RWPE2 (cell line): ENCODE measurements at regions not wholly inside any gene's neighbourhood (a gene's known extent, or its start where the extent isn't known, plus 50 kb on each side); places are given as distances from the start of the nearest gene placed in this dataset.

Source experiments
- ATAC-seq: fragments of 200-7000 bp; cut with Tn5 transposase; 3 replicates; pipeline ENCODE4 v1.9.1; 2021; ENCODE audit warnings: low read depth
- DNase-seq: peaks from one replicate; pipeline ENCODE4 v3.0.0-alpha.2; 2020; ENCODE audit warnings: low spot score
- H3K27ac ChIP-seq: fragments of 450-650 bp; 2 replicates; pipeline ENCODE4 v1.5.1; 2017; ENCODE audit warnings: mild to moderate bottlenecking; ENCODE audit not compliant: poor library complexity, severe bottlenecking
- H3K27me3 ChIP-seq: fragments of 250-450 bp; sonication (Bioruptor Pico); 2 replicates; pipeline ENCODE4 v1.5.1; 2021; ENCODE audit warnings: mild to moderate bottlenecking, moderate library complexity; ENCODE audit not compliant: insufficient read depth, poor library complexity, severe bottlenecking
- H3K36me3 ChIP-seq: fragments of 250-450 bp; sonication (Bioruptor Pico); 2 replicates; pipeline ENCODE4 v1.5.1; 2020; ENCODE audit warnings: low read depth, mild to moderate bottlenecking, moderate library complexity
- H3K4me1 ChIP-seq: fragments of 250-450 bp; sonication (Bioruptor Pico); 2 replicates; pipeline ENCODE4 v1.5.1; 2021; ENCODE audit warnings: mild to moderate bottlenecking, moderate library complexity; ENCODE audit not compliant: insufficient read depth, poor library complexity, severe bottlenecking
- H3K4me3 ChIP-seq: fragments of 250-450 bp; sonication (Bioruptor Pico); 2 replicates; pipeline ENCODE4 v1.5.1; 2021; ENCODE audit warnings: mild to moderate bottlenecking, moderate library complexity; ENCODE audit not compliant: severe bottlenecking
- H3K9me3 ChIP-seq: fragments of 250-450 bp; sonication (Bioruptor Pico); 2 replicates; pipeline ENCODE4 v1.5.1; 2021; ENCODE audit warnings: mild to moderate bottlenecking, moderate library complexity; ENCODE audit not compliant: severe bottlenecking
- TF ChIP-seq, protein P1 (sequence below): fragments of 450-650 bp; IDR thresholded peaks from one replicate; pipeline ENCODE4 v1.5.1; 2017; ENCODE audit warnings: mild to moderate bottlenecking, moderate library complexity; ENCODE audit not compliant: poor library complexity, severe bottlenecking

DNA sequence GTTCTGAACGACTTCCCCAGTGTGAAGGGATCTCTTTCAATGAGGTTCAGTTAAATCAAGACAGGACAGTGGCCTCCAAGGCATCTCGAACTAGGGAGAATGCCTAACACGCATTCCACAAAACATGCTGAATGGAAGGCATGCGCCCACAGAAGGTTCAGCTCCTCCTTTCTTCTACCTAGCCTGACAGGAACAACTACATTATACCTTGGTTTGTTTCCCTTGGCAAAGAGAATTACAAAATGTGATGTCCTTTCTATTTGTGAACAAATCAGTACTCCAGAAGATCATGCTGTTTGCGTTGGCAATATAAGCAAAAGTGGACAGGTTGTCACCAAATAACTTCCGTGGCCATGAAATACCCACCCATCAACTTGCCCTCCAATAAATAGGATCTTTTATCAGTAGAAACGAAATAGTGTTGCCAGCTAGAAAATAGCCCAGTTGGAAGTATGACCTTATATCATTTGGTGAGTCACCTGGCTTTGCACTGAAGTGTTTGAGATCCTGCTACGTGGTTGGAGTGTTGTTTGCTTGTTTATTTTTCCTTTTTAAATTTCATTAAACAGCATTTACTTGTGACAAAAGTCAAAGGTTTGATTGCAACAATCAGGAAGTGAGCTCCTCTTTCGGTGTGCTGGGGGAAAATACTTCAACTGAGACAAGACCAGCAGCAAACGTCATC lies 117.0 kb upstream of the FAM204A start:
- no peaks in the 10 kb centered on the region for H3K27me3 ChIP-seq
- DNase-seq (no peak), ATAC-seq (no peak)
- H3K4me3 ChIP-seq = no peak overlapping the region
- H3K4me1 ChIP-seq = no peaks in the 10 kb centered on the region
- no peaks in the 10 kb centered on the region for H3K9me3 ChIP-seq
- no peak overlapping the region for H3K27ac ChIP-seq
- TF ChIP-seq, protein P1, sequence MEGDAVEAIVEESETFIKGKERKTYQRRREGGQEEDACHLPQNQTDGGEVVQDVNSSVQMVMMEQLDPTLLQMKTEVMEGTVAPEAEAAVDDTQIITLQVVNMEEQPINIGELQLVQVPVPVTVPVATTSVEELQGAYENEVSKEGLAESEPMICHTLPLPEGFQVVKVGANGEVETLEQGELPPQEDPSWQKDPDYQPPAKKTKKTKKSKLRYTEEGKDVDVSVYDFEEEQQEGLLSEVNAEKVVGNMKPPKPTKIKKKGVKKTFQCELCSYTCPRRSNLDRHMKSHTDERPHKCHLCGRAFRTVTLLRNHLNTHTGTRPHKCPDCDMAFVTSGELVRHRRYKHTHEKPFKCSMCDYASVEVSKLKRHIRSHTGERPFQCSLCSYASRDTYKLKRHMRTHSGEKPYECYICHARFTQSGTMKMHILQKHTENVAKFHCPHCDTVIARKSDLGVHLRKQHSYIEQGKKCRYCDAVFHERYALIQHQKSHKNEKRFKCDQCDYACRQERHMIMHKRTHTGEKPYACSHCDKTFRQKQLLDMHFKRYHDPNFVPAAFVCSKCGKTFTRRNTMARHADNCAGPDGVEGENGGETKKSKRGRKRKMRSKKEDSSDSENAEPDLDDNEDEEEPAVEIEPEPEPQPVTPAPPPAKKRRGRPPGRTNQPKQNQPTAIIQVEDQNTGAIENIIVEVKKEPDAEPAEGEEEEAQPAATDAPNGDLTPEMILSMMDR = no peak
- no peaks in the 10 kb centered on the region for H3K36me3 ChIP-seq

DNA sequence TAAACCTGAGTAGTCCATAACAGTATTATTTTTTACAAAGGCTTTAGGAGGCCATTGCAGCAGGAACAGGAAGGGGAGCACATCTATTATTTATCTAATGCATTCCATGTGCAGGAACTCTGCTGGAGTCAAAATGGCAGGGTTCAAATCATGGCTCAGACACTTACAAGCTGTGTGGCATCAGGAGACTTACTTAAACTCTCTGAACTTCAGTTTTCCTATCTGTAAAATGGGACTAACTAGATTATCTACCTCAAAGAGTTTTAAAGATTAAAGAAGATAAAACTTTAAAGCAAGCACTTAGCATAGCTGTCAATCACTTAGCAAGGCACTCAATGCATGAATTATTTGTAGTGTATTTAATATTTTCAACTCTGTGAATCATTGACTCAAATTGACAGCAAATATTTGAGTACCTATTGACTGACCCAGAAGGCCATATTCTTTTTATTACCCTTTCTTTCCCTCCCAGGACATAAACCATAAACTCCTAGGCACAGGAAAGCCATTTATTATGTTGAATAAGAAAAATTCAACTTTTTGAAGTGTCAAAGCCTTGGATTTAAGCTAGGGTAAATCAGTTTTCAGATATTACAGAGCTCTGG lies 115.8 kb upstream of the FAM204A start:
- DNase-seq = no peak
- TF ChIP-seq, protein P1 = no peak
- ATAC-seq = no peak
- Histone ChIP-seq H3K9me3 (no peaks in the 10 kb centered on the region), H3K27me3 (no peaks in the 10 kb centered on the region), H3K4me3 (no peak overlapping the region), H3K27ac (no peak overlapping the region), H3K4me1 (no peaks in the 10 kb centered on the region), H3K36me3 (no peaks in the 10 kb centered on the region)

DNA sequence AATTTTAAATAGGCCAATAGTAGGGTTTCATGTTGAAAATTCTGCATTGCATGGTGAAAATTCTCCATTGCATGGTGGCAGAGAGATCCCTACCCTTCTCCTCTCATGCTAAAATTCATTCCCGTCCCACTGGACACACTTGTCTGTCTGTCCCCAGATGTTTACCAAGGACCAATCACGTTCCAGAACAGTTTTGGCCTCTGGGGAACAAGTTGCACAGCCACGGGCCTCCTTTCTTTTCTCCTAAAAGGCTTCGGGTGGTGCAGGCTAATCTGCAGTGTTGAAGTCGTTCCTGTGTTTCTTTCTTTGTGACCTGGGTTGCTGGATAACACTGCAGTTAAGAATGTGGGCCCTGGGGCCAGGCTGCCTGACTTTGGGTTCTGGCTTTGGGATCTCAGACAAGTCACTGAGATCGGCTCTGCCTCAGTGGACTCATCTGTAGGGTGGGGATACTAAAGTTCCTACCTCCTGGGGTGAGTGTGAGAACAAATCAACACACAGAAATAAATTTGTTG lies 113.1 kb upstream of the FAM204A start:
- no peak overlapping the region for H3K4me3 ChIP-seq
- no peaks in the 10 kb centered on the region for H3K9me3 ChIP-seq
- DNase-seq (no peak), ATAC-seq (no peak)
- TF ChIP-seq, protein P1 = no peak
- H3K36me3 ChIP-seq = no peaks in the 10 kb centered on the region
- no peaks in the 10 kb centered on the region for H3K4me1 ChIP-seq
- H3K27me3 ChIP-seq = no peaks in the 10 kb centered on the region
- no peak overlapping the region for H3K27ac ChIP-seq

DNA sequence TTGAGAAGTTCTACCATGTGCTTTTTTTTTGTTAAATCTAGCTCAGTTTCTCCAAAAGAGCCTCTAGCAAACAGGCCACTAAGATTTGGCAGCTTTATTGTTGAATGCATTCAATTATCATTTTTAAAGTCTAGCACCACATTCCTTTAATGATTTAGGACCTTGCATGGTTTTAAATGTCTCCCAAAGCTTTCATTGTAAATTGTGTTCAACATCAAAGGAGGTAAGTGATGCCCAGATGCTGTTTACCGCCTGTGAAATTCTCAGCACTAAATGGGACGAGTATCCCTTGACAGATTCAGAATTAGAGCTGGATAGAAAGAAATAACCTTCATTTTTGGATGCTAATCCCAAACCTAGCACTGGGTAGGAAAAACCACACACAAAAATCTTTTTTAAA lies 112.1 kb upstream of the FAM204A start:
- TF ChIP-seq, protein P1 = no peak
- H3K27ac ChIP-seq = no peak overlapping the region

DNA sequence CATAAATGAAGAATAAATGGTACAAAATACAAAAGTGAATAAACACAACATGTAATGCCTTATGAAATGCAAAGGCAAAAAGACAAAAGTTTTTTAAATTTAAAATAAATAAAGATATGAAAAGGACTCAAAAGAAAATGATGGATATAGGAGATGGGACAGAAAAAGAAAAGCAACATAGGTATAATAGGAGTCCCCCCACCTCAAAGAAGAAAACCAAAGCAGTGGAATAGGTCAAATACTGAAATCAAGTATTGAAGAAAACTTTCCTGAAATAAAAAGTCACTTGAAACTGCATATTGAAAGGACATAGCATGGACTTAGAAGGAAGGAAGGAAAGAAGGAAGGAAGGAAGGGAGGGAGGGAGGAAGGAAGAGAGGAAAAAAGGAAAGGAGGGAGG lies 110.0 kb upstream of the FAM204A start:
- no peaks in the 10 kb centered on the region for H3K36me3 ChIP-seq
- no peaks in the 10 kb centered on the region for H3K4me1 ChIP-seq
- DNase-seq (no peak), ATAC-seq (no peak)
- no peak overlapping the region for H3K4me3 ChIP-seq
- H3K9me3 ChIP-seq = no peaks in the 10 kb centered on the region
- no peaks in the 10 kb centered on the region for H3K27me3 ChIP-seq
- TF ChIP-seq, protein P1 = no peak
- no peak overlapping the region for H3K27ac ChIP-seq

More for the DNA sequence above, 112.1 kb upstream of the FAM204A start:
- Histone ChIP-seq H3K4me3 (no peak overlapping the region), H3K9me3 (no peaks in the 10 kb centered on the region), H3K27me3 (no peaks in the 10 kb centered on the region), H3K4me1 (no peaks in the 10 kb centered on the region), H3K36me3 (no peaks in the 10 kb centered on the region)
- ATAC-seq (no peak), DNase-seq (no peak)
